ENCODE measurements at regions not wholly inside any gene's neighbourhood (a gene's known extent, or its start where the extent isn't known, plus 50 kb on each side); places are given as distances from the start of the nearest gene placed in this dataset.

DNA sequence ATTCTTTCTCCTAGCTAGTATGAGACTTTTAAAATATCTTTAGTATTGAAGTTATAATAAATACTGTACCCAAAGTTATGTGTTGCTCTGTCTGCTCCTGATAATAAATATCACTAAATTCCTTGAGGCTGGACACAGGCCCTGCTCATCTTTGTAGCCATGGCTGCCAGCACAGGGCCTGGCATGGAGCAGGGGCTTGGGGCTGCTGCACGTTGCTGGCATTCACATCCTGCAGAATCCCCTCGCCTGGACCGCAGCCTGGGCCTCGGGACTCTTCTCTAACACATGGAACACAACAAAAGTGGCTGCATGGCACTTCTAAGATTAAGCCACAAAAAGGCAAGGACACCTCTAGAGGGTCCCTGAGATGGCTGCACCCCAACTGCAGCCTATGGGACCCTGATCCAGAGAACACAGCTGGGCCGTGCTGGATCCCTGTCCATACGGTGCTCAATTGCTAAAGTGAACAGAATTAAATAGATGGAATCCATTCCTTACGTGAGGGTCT, 477.5 kb upstream of the MYT1L start:
- CTCF ChIA-PET = no interaction called here

DNA sequence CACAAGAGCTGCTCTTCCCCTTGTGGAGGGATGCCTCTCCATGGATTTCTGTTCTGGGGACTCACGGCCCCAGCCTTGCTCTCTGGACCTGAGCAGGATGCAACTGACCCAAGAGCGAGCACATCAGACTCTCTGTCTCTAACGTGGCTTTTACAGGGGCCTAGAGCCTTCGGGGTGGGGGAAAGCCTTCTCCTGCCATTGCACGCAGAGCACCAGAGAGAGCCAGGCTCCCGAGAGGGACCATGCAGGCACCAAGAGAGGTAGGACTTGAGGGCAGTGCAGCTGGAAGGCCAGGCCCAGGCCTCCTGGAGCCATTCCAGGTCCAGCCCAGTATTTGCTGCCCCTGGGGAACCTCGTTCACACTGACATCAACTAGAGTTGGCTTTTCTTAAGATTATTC, 475.6 kb upstream of the MYT1L start:
- Mint-ChIP-seq H3K36me3 (ENCODE audit: low read depth) (no peaks in the 10 kb centered on the region), H3K9me3 (no peaks in the 10 kb centered on the region), H3K4me3 (no peak overlapping the region), H3K27ac (no peak overlapping the region), H3K27me3 (peaks cover 8% of the 10 kb centered on the region), H3K4me1 (ENCODE audit: low read depth) (no peaks in the 10 kb centered on the region)
- Histone ChIP-seq H3K9me3 (ENCODE audit: control insufficient read depth in 1 of 2, insufficient read depth in 1 of 2, low read length in 2 of 2) (peaks cover 0 to 12% of the 10 kb centered on the region in 2 experiments), H3K36me3 (ENCODE audit: insufficient read depth, low read length) (no peaks in the 10 kb centered on the region), H3K27me3 (ENCODE audit: control insufficient read depth in 1 of 2, insufficient read depth in 2 of 2, low read length in 2 of 2) (no peaks in the 10 kb centered on the region), H3K4me3 (ENCODE audit: low read length) (no peak overlapping the region), H3K27ac (ENCODE audit: low read depth in 1 of 2, low read length in 2 of 2) (no peak overlapping the region), H3K4me1 (ENCODE audit: insufficient read depth, low read length) (no peaks in the 10 kb centered on the region)
- POLR2A ChIA-PET = no interaction called here
- CTCF ChIA-PET = no interaction called here
- DNase-seq = no peak
- TF ChIP-seq, protein P1, sequence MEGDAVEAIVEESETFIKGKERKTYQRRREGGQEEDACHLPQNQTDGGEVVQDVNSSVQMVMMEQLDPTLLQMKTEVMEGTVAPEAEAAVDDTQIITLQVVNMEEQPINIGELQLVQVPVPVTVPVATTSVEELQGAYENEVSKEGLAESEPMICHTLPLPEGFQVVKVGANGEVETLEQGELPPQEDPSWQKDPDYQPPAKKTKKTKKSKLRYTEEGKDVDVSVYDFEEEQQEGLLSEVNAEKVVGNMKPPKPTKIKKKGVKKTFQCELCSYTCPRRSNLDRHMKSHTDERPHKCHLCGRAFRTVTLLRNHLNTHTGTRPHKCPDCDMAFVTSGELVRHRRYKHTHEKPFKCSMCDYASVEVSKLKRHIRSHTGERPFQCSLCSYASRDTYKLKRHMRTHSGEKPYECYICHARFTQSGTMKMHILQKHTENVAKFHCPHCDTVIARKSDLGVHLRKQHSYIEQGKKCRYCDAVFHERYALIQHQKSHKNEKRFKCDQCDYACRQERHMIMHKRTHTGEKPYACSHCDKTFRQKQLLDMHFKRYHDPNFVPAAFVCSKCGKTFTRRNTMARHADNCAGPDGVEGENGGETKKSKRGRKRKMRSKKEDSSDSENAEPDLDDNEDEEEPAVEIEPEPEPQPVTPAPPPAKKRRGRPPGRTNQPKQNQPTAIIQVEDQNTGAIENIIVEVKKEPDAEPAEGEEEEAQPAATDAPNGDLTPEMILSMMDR (IDR thresholded peaks at IDR 0.05) = no peak
- intact Hi-C loops (cut with DNase I, micrococcal nuclease) = no loop called here
- ATAC-seq (ENCODE audit: poor library complexity) = no peak

More for the DNA sequence above, 477.5 kb upstream of the MYT1L start:
- no peak overlapping the region for H3K4me3 ChIP-seq (ENCODE audit: low read length)
- Mint-ChIP-seq H3K4me3 (no peak overlapping the region), H3K27ac (no peak overlapping the region), H3K36me3 (ENCODE audit: low read depth) (no peaks in the 10 kb centered on the region), H3K9me3 (peaks cover 5% of the 10 kb centered on the region), H3K4me1 (ENCODE audit: low read depth) (no peaks in the 10 kb centered on the region), H3K27me3 (peaks cover 8% of the 10 kb centered on the region)
- H3K4me1 ChIP-seq (ENCODE audit: insufficient read depth, low read length) = no peaks in the 10 kb centered on the region
- no peak overlapping the region for H3K27ac ChIP-seq (ENCODE audit: low read depth in 1 of 2, low read length in 2 of 2)
- TF ChIP-seq, protein P1 (IDR thresholded peaks at IDR 0.05) = no peak
- no peak for DNase-seq
- ATAC-seq (ENCODE audit: poor library complexity) = no peak
- H3K36me3 ChIP-seq (ENCODE audit: insufficient read depth, low read length) = no peaks in the 10 kb centered on the region
- intact Hi-C loops (cut with DNase I, micrococcal nuclease) = no loop called here
- H3K27me3 ChIP-seq (ENCODE audit: control insufficient read depth in 1 of 2, insufficient read depth in 2 of 2, low read length in 2 of 2) = no peaks in the 10 kb centered on the region
- peaks cover under 1 to 26% of the 10 kb centered on the region in 2 experiments for H3K9me3 ChIP-seq (ENCODE audit: control insufficient read depth in 1 of 2, insufficient read depth in 1 of 2, low read length in 2 of 2)
- POLR2A ChIA-PET = no interaction called here

DNA sequence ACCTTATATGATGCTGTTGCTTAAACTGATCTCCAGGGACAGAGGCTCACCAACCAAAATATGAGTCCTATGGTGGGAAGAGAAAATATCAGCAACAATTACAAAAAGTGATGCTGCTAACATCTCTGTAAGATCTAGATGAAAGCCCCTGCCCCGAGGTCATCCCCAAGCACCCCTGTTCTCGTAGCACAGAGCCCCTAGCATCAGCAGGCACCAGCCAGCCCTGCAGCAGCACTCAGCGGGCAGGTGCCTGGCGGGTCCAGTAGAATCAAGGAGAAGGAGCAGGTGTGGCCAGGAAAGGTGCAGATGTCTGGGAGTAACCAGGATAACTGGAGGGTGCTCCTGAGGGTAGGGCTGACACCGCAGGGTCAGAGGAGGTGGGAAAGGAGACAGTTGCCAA, 474.2 kb upstream of the MYT1L start:
- ATAC-seq (ENCODE audit: poor library complexity) (no peak), DNase-seq (no peak)
- H3K4me3 Mint-ChIP-seq = no peak overlapping the region
- TF ChIP-seq, protein P1 (IDR thresholded peaks at IDR 0.05) = no peak
- Histone ChIP-seq H3K27me3 (ENCODE audit: control insufficient read depth in 1 of 2, insufficient read depth in 2 of 2, low read length in 2 of 2) (no peaks in the 10 kb centered on the region), H3K27ac (ENCODE audit: low read depth in 1 of 2, low read length in 2 of 2) (no peak overlapping the region), H3K9me3 (ENCODE audit: control insufficient read depth in 1 of 2, insufficient read depth in 1 of 2, low read length in 2 of 2) (peaks cover 0 to 7% of the 10 kb centered on the region in 2 experiments), H3K4me3 (ENCODE audit: low read length) (no peak overlapping the region), H3K4me1 (ENCODE audit: insufficient read depth, low read length) (no peaks in the 10 kb centered on the region), H3K36me3 (ENCODE audit: insufficient read depth, low read length) (no peaks in the 10 kb centered on the region)
- H3K4me1 Mint-ChIP-seq (ENCODE audit: low read depth) = no peaks in the 10 kb centered on the region
- H3K27me3 Mint-ChIP-seq = peaks cover 8% of the 10 kb centered on the region
- H3K9me3 Mint-ChIP-seq = peaks cover 3% of the 10 kb centered on the region
- ChIA-PET CTCF (no interaction called here), POLR2A (no interaction called here)
- intact Hi-C loops (cut with DNase I, micrococcal nuclease) = no loop called here
- no peak overlapping the region for H3K27ac Mint-ChIP-seq
- H3K36me3 Mint-ChIP-seq (ENCODE audit: low read depth) = no peaks in the 10 kb centered on the region

Data from CD4-positive, alpha-beta T cell (primary cell).